Stimulated activated CD8-positive, alpha-beta memory T cell treated with anti-CD3 and anti-CD28 coated beads, Interleukin-7, amount 100 ng/mL, for 4 hours (primary cell): ENCODE measurements at regions not wholly inside any gene's neighbourhood (a gene's known extent, or its start where the extent isn't known, plus 50 kb on each side); places are given as distances from the start of the nearest gene placed in this dataset.
"Not testable (repeated sequence)": the region's sequence is repeated elsewhere in the genome, so short reads cannot be mapped to it uniquely, and the experiment has no call there.

Experiments
- DNase-seq, 2 donors: peaks; one replicate each; pipeline ENCODE4 v3.0.0-alpha.2; 2020; ENCODE audit warnings: low read depth in 2 of 2

DNA sequence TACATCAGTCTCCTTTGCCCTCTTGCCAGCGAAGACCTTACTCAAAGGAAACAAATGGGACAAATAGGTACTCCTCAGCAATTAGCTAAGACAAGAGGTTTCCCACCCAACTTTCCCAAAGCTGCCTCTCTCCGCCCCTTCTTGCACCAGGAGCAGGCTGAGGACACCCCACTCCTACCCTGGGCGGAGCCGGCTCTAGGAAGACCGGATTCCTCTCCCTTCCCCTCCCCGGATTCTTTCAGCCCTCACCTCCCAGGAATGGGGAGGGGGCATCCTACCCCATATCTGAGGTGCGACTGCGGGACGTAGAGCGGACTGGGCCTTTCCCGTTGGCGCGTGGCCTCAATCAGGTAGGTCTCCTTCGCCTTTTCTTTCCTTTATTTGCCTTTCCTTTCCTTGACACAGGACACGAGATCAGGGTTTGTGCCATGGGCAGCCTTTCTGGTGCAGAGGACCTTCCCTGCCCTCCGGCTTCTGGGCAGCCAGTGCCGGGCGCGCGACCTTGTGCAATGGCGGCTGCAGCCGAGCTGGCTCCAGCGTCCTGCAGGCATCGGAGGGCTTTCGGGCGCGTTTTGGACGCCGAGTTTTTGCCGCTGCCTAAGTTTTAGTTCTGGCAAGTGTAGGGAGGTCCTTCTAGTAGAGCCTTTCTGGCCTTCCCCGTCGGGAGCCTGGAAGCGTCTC is 279.9 kb downstream of the PLS3 start:
- DNase-seq: not testable (repeated sequence)

DNA sequence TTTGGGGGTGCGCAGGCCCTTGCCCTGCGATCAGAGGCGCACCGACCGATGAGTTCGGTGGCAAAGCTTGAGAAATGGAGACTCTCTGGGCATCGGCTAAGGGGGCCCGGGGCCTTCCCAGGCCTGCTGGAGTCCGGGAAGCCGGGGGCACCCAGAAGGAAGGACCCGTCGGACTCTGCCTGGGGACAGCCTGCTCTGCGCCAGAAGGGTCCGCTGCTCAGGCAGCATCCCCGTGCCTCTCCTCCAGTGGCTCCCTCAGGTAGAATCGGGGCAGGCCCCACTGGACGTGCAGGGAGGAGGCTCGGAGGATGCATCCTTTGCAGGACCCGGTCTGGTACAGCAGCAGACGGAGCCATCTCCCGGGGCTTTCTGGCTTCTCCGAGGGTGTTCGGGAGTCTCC is 290.0 kb downstream of the PLS3 start:
- DNase-seq: peak in 1 of 2 donors; percentile 0

DNA sequence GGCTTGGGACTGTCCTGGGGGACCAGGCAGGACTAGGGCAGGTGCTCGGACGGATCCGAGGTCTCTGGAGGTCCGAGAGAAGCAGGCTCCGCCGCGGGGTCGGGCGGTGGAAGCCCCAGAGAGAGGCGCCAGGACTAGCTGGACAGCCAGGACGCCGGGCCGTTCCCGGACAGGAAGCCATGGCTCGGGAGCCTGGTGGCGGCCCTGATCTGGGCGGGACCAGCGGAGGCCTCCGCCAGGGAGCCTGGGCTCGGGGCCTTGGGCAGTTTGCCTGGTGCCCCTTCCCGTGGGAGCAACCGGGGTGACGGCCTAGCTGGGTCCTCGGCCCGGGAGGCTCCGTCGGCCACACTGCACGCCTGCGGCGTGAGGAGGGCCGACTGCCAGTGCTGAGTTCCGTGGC is 292.3 kb downstream of the PLS3 start:
- not testable (repeated sequence) for DNase-seq

DNA sequence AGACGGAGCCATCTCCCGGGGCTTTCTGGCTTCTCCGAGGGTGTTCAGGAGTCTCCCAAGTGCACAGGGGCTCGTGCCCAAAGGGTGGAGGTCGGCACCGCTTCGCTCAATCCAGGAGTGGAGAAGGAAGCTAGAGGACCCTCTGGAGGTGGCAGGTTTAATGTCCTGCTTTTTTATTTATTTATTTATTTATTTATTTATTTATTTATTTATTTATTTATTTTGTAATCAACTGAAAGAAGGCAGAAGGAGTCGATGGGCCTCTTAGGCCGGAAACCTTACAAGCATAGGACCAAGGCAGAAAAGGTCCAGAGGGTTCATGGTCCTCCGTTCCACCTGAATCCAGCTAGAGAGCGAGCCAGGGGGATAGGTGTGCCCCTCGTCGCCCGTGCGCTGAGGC is 289.4 kb upstream of the AGTR2 start:
- not testable (repeated sequence) for DNase-seq

GRCh38 chrX:115884121-115884520 is 286.4 kb upstream of the AGTR2 start:
- not testable (repeated sequence) for DNase-seq

- peak in 1 of 2 donors; percentile 34 for DNase-seq
Measured at GRCh38 chrX:115888041-115888440, 282.5 kb upstream of the AGTR2 start.

DNA sequence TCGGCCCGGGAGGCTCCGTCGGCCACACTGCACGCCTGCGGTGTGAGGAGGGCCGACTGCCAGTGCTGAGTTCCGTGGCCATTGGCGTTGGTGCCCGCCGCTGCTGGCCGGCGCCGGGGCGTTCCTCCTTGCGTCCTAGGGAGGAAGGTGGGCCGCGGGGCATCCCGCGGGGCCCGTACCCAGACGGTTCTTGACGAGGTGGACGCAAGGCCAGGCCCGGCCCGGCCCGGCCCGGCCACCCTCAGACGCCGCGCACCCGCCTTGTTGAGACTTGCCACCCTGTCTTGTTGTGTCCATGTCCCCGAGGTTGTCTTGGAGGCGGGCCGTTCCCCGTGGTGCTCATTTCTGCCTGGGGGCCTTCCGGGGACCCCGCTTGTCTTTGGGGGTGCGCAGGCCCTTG is 282.0 kb upstream of the AGTR2 start:
- not testable (repeated sequence) for DNase-seq

GRCh38 chrX:115889121-115889890 is 281.2 kb upstream of the AGTR2 start:
- DNase-seq: no peak

GRCh38 chrX:115892056-115892708 is 278.4 kb upstream of the AGTR2 start:
- no peak for DNase-seq

DNA sequence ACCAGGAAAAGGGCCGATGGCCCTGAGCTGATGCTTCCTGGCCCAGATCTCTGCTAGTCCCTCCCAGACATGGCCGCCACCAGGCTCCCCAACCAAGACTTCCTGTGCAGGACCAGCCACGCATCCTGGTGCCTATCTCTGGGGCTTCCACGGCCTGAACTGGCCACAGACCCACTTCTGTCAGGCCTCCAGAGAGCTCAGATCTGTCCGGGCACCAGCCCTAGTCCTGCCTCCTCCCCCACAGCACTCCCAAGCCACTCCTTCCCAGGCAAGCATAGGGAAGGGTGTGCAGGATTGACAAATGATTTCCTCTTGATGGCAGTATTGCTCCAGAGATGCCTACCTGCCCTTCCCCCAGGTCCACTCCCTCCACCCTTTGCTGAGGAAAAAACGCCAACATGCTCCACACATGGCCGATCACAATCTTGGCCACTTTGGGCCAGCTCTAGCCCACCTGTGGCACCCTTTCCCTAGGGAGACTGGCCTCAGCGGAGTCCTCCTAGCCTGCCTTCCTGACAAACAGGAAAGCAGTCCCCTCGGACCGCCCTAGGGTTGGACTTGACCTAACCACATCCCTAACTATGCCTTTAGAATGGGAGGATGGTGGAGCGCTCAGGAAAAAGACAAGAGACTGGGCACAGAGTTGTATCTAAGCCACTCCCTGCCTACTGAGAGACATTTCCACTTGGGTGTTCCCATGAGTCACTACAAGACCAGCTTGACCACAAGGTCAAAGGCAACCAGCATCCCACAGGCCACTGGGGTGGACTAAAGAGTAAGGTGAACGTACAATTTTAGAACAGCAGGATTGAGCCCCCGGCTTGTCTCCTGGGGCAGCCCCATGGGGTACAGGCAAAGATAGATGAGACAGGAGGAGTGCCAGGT is 277.5 kb upstream of the AGTR2 start:
- no peak for DNase-seq

DNA sequence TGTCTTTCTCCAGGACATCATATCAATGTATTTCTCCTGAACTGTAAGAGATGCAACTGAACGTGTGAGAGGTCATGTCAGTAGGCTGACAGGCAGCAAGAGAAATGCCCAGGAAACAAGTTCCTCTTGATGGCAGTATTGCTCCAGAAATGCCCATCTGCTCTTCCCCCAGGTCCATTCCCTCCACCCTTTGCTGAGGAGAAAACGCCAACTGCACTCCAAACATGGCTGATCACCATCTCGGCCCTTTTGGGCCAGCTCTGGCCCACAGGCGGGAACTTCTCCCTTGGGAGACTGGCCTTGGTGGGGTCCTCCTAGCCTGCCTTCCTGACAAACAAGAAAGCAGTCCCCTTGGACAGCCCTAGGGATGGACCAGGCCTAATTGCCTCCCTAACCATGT is 276.5 kb upstream of the AGTR2 start:
- DNase-seq: no peak

- no peak for DNase-seq
Measured at GRCh38 chrX:115895678-115896329, 274.7 kb upstream of the AGTR2 start.

DNA sequence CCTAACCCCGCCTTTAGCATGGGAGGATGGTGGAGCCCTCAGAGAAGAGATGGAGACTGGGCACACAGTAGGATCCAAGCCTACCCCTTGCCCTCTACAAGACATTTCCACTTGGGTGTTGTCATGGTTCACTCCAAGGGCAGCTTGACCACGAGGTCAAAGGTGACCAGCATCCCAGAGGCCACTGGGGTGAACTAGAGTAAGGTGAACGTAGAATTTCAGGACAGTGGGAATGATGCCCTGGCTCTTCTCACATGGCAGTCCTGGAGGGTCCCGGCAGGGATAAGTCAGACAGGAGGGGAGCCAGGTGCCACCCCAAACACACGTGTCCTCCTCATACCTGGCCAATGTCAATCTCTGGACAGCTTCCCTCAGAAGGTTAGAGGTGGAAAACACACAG is 274.2 kb upstream of the AGTR2 start:
- no peak for DNase-seq

DNA sequence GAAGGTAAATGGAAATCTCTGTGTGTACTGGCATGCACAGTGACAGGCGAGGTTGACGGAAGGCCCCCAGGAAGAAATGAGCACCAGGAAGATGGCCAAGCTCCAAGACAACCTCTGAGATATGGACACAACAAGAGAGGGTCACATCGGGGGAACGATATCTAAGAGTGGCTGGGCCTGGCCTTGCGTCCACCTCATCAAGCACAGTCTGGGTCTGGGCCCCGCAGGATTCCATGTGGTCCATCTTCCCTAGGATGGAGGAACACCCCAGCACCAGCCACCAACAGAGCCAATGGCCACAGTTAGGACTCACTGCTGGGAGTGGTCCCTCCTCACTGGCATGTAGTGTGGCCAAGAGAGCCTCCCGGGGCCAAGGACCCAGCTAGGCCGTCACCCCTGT is 272.6 kb upstream of the AGTR2 start:
- no peak for DNase-seq

- DNase-seq: peak in 1 of 2 donors; percentile 20
Measured at GRCh38 chrX:115898382-115899001, 272.1 kb upstream of the AGTR2 start.

DNA sequence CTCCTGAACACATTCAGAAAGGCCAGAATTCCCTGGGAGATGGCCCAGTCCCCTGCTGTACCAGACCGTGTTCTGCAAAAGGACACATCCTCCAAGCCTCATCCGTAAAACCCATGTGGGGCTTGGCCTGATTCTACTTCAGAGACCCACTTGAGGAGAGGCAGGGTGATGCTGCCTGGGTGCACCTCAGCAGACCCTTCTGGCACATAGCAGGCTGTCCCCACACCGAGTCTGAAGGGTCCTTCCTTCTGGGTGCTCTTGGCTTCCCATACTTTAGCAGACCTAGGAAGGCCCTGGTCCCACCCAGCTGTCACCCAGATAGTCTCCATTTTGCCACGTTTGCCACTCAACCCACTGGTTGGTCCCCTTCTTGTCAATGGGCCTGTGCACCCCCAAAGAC is 270.1 kb upstream of the AGTR2 start:
- DNase-seq: no peak

DNA sequence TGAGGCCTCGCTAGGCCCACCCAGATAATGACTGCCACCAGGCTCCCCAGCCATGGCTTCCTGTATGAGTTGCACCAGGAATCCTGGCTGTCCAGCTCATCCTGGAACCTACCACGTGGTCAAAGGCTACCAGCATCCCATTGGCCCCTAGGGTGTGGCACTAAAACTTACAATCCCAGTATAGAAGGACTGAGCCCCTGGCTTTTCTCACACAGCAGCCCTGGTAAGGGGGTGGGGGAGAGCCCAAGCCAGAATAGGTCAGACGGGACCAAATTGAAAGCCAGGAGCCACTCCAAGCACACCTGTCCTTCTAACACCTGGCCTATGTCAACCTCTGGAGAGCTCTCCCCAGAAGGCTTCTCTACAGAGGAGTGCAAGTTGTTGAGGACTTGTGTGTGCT is 269.3 kb upstream of the AGTR2 start:
- DNase-seq: no peak

DNA sequence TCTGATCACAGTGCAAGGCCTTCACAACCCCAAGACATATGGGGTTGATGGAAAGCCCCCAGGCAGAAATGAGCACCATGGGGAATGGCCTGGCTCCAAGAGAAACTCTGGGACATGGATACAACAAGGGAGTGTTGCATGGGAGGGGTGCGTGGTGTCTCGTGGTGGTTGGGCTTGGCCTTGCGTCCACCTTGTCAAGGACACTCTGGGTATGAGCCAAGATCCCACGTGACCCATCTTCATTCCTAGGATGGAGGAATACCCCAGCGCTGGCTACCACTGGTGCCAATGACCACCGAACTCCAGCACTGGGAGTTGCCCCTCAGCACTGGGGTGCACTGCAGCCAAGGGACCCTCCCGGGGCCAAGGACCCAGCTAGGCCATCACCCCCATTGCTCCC is 267.5 kb upstream of the AGTR2 start:
- DNase-seq: no peak

GRCh38 chrX:115906276-115906675 is 264.3 kb upstream of the AGTR2 start:
- no peak for DNase-seq

GRCh38 chrX:115906881-115907280 is 263.7 kb upstream of the AGTR2 start:
- no peak for DNase-seq

GRCh38 chrX:115909017-115909416 is 261.5 kb upstream of the AGTR2 start:
- DNase-seq: no peak
